B cell (primary cell): ENCODE measurements at regions not wholly inside any gene's neighbourhood (a gene's known extent, or its start where the extent isn't known, plus 50 kb on each side); places are given as distances from the start of the nearest gene placed in this dataset.

Experiments used
- ATAC-seq: fragments of 200-7000 bp; cut with Tn5 transposase; one replicate; pipeline ENCODE4 v1.10.0; 2021; ENCODE audit warnings: low read depth, mild to moderate bottlenecking, moderate number of reproducible peaks, moderate library complexity
- CTCF ChIA-PET: fragments of 350-600 bp; sonication (Branson Sonifier 250); formaldehyde crosslinking; loops from one replicate; lab custom pipeline; 2021; ENCODE audit warnings: antibody characterized with exemption, inconsistent platforms; lab: Charles Lee
- POLR2A ChIA-PET: fragments of 350-600 bp; sonication (Branson Sonifier 250); formaldehyde crosslinking; loops from one replicate; lab custom pipeline; 2021; ENCODE audit warnings: antibody characterized with exemption; lab: Charles Lee
- DNase-seq: peaks from one replicate; pipeline ENCODE4 v3.0.0; 2013
- H2AFZ ChIP-seq: 2 replicates; pipeline ENCODE4 v1.6.1; 2012; ENCODE audit warnings: mild to moderate bottlenecking, low read depth, low read length; ENCODE audit not compliant: insufficient read depth, poor library complexity, severe bottlenecking
- H3K27ac ChIP-seq, 2 donors: 1 replicate in 1 of 2; 2 replicates in 1 of 2; pipeline ENCODE4 v1.5.1; 2012 to 2013; ENCODE audit warnings: low read length in 2 of 2, mild to moderate bottlenecking in 2 of 2, moderate library complexity in 1 of 2
- H3K27me3 ChIP-seq, 4 experiments: fragments of 200-600 bp in 1 of 4; sonication (generic) in 1 of 4; replicated peaks in 1 of 4; 1 replicate in 2 of 4; 2 replicates in 2 of 4; pipeline versions ENCODE4 v1.6.1 to v1.7.0; 2013 to 2016; ENCODE audit warnings: low read length in 3 of 4, mild to moderate bottlenecking in 2 of 4, mixed read lengths in 1 of 4, moderate library complexity in 1 of 4; ENCODE audit not compliant: insufficient read depth in 4 of 4, control insufficient read depth in 3 of 4; ENCODE audit errors: control extremely low read depth in 1 of 4
- H3K36me3 ChIP-seq, 2 experiments: replicated peaks in 1 of 2; 1 replicate in 1 of 2; 2 replicates in 1 of 2; pipeline versions ENCODE4 v1.6.1 to v1.7.1; 2013; ENCODE audit warnings: low read length in 1 of 2; ENCODE audit not compliant: insufficient read depth in 2 of 2, control insufficient read depth in 1 of 2; ENCODE audit errors: control extremely low read depth in 1 of 2, extremely low read depth in 1 of 2
- H3K4me1 ChIP-seq, 2 donors: fragments of 200-600 bp in 1 of 2; sonication (generic) in 1 of 2; 1 replicate in 1 of 2; 2 replicates in 1 of 2; pipeline versions ENCODE4 v1.5.1 to v1.6.1; 2013 to 2017; ENCODE audit warnings: low read length in 2 of 2; ENCODE audit not compliant: control insufficient read depth in 2 of 2, insufficient read depth in 2 of 2
- H3K4me2 ChIP-seq: replicated peaks from 2 replicates; pipeline ENCODE3; 2012; ENCODE audit warnings: mild to moderate bottlenecking, low read depth, low read length; ENCODE audit not compliant: poor library complexity, severe bottlenecking
- H3K4me3 ChIP-seq, 5 experiments: fragments of 200-600 bp in 1 of 5; sonication (generic) in 1 of 5; 1 replicate in 3 of 5; 2 replicates in 2 of 5; pipeline versions ENCODE4 v1.5.1 to v1.7.0; 2011 to 2016; ENCODE audit warnings: low read length in 4 of 5, mild to moderate bottlenecking in 4 of 5, low read depth in 2 of 5, control low read depth in 1 of 5, moderate library complexity in 1 of 5; ENCODE audit not compliant: insufficient read depth in 1 of 5; ENCODE audit errors: control extremely low read depth in 1 of 5, extremely low read depth in 1 of 5
- H3K79me2 ChIP-seq: fragments of 200-600 bp; sonication (generic); one replicate; pipeline ENCODE4 v1.6.0; 2016; ENCODE audit warnings: low read length; ENCODE audit not compliant: control insufficient read depth, insufficient read depth
- H3K9ac ChIP-seq: fragments of 200-600 bp; sonication (generic); 2 replicates; pipeline ENCODE4 v1.6.1; 2017; ENCODE audit warnings: mild to moderate bottlenecking, low read length, moderate library complexity
- H3K9me3 ChIP-seq, 3 donors: one replicate each; pipeline versions ENCODE4 v1.6.1 to v1.7.1; 2013; ENCODE audit warnings: low read length in 2 of 3; ENCODE audit not compliant: control insufficient read depth in 2 of 3, insufficient read depth in 1 of 3; ENCODE audit errors: control extremely low read depth in 1 of 3
- H4K20me1 ChIP-seq: 2 replicates; pipeline ENCODE4 v1.6.0; 2012; ENCODE audit warnings: mild to moderate bottlenecking, low read length; ENCODE audit not compliant: insufficient read depth, control insufficient read depth, poor library complexity, severe bottlenecking
- H3K27ac Mint-ChIP-seq: one replicate; pipeline ENCODE4 v1.8.0; 2021; ENCODE audit warnings: mixed read lengths
- H3K27me3 Mint-ChIP-seq: one replicate; pipeline ENCODE4 v1.8.0; 2021; ENCODE audit warnings: mixed read lengths
- H3K4me1 Mint-ChIP-seq: one replicate; pipeline ENCODE4 v1.8.0; 2021; ENCODE audit warnings: mixed read lengths
- H3K4me3 Mint-ChIP-seq: one replicate; pipeline ENCODE4 v1.8.0; 2021; ENCODE audit warnings: mixed read lengths
- H3K9me3 Mint-ChIP-seq: one replicate; pipeline ENCODE4 v1.8.0; 2022; ENCODE audit warnings: mixed read lengths; ENCODE audit not compliant: insufficient read depth
- CTCF ChIP-seq: fragments of 200-600 bp; IDR thresholded peaks from one replicate; pipeline ENCODE4 v1.8.0; 2022; ENCODE audit warnings: antibody characterized with exemption, mild to moderate bottlenecking
- EZH2 ChIP-seq: IDR thresholded peaks from 2 replicates; pipeline ENCODE4 v1.6.1; 2012; ENCODE audit warnings: borderline replicate concordance, low read depth, mild to moderate bottlenecking, moderate library complexity, low read length; ENCODE audit not compliant: insufficient read depth, poor library complexity, severe bottlenecking
- WGBS: methylation state at CpG from one replicate; pipeline ENCODE4 v1.1.5; 2013; ENCODE audit warnings: missing lambda C conversion rate; ENCODE audit not compliant: insufficient coverage; 5-methylcytosine and 5-hydroxymethylcytosine counted together
- intact Hi-C: fragments of 100-400 bp; cut with micrococcal nuclease; formaldehyde crosslinking; loops from one replicate; pipeline ENCODE4 v1.10.0; 2022

- H3K27me3 Mint-ChIP-seq, result no peaks in the 10 kb centered on the region
- WGBS, result 80% methylated on average over 1 of the region's 2 CpGs
- CTCF ChIA-PET, result no interaction called here
Observed at GRCh38 chr2:22692746-22693145, 692.2 kb upstream of the KLHL29 start.

GRCh38 chr2:22694300-22694699 is 690.7 kb upstream of the KLHL29 start:
- POLR2A ChIA-PET, result no interaction called here
- H3K4me3 ChIP-seq, result no peak overlapping the region
- no peaks in the 10 kb centered on the region for H3K9me3 Mint-ChIP-seq

More at GRCh38 chr2:22692746-22693145, 692.2 kb upstream of the KLHL29 start:
- no peak for ATAC-seq
- Histone ChIP-seq H3K36me3 (no peaks in the 10 kb centered on the region), H3K9me3 (no peaks in the 10 kb centered on the region), H3K4me1 (no peaks in the 10 kb centered on the region), H3K4me2 (no peak overlapping the region), H3K4me3 (no peak overlapping the region), H4K20me1 (no peaks in the 10 kb centered on the region), H2AFZ (no peak overlapping the region), H3K27ac (no peak overlapping the region), H3K27me3 (no peaks in the 10 kb centered on the region), H3K9ac (no peak overlapping the region), H3K79me2 (no peaks in the 10 kb centered on the region)
- intact Hi-C loops, result no loop called here
- Mint-ChIP-seq H3K27ac (no peak overlapping the region), H3K9me3 (no peaks in the 10 kb centered on the region), H3K4me3 (no peak overlapping the region), H3K4me1 (no peaks in the 10 kb centered on the region)
- TF ChIP-seq EZH2 (no peak), CTCF (no peak)
- POLR2A ChIA-PET, result no interaction called here
- DNase-seq, result no peak

More at GRCh38 chr2:22694300-22694699, 690.7 kb upstream of the KLHL29 start:
- TF ChIP-seq EZH2 (no peak), CTCF (no peak)
- H3K27me3 Mint-ChIP-seq, result no peaks in the 10 kb centered on the region
- H3K4me3 Mint-ChIP-seq, result no peak overlapping the region
- WGBS, result 60% methylated on average over 2 of the region's 2 CpGs
- no peak overlapping the region for H3K4me2 ChIP-seq
- no peak overlapping the region for H3K27ac ChIP-seq
- H3K4me1 Mint-ChIP-seq, result no peaks in the 10 kb centered on the region
- H3K9me3 ChIP-seq, result no peaks in the 10 kb centered on the region
- intact Hi-C loops, result no loop called here
- no peak overlapping the region for H3K27ac Mint-ChIP-seq
- CTCF ChIA-PET, result no interaction called here
- DNase-seq, result no peak
- no peak overlapping the region for H2AFZ ChIP-seq
- no peak for ATAC-seq
- no peaks in the 10 kb centered on the region for H4K20me1 ChIP-seq
- no peak overlapping the region for H3K9ac ChIP-seq
- no peaks in the 10 kb centered on the region for H3K79me2 ChIP-seq
- H3K4me1 ChIP-seq, result no peaks in the 10 kb centered on the region
- H3K36me3 ChIP-seq, result no peaks in the 10 kb centered on the region
- H3K27me3 ChIP-seq, result no peaks in the 10 kb centered on the region
